ENCODE measurements at regions not wholly inside any gene's neighbourhood (a gene's known extent, or its start where the extent isn't known, plus 50 kb on each side); places are given as distances from the start of the nearest gene placed in this dataset.

GRCh38 chr21:15197696-15198095, 132.9 kb upstream of the NRIP1 start:
- ChIA-PET CTCF (ENCODE audit: low intra/inter-chr PET ratio) (no interaction called here), POLR2A (no interaction called here)
- Histone ChIP-seq H3K79me2 (ENCODE audit: control insufficient read depth, insufficient read depth, low read length) (no peaks in the 10 kb centered on the region), H3K4me2 (ENCODE audit: insufficient read depth, low read length) (no peak overlapping the region), H3K4me1 (replicated peaks in 1 of 2; ENCODE audit: control insufficient read depth in 2 of 2, insufficient read depth in 2 of 2, low read length in 2 of 2) (peaks cover 0 to 6% of the 10 kb centered on the region in 2 experiments; a peak in 1 of 5 replicates), H3K9me1 (ENCODE audit: control insufficient read depth, insufficient read depth, low read length) (no peaks in the 10 kb centered on the region), H3K27me3 (ENCODE audit: control insufficient read depth in 2 of 2, insufficient read depth in 2 of 2, low read length in 2 of 2) (no peaks in the 10 kb centered on the region), H3K9ac (ENCODE audit: insufficient read depth in 1 of 2, low read depth in 2 of 2, low read length in 2 of 2) (no peak overlapping the region), H3K9me3 (replicated peaks; ENCODE audit: control insufficient read depth, insufficient read depth, low read depth, low read length) (no peaks in the 10 kb centered on the region), H3K4me3 (no peak overlapping the region), H4K20me1 (replicated peaks; ENCODE audit: control insufficient read depth, insufficient read depth, low read length) (no peaks in the 10 kb centered on the region), H2AFZ (ENCODE audit: low read depth, low read length) (no peak overlapping the region), H3K27ac (ENCODE audit: extremely low read depth, low read depth, low read length) (no peak overlapping the region), H3K36me3 (ENCODE audit: control insufficient read depth, insufficient read depth, low read length) (no peaks in the 10 kb centered on the region)
- intact Hi-C loops (cut with micrococcal nuclease) (no loop called here), in situ Hi-C loops (cut with MboI) (no loop called here)
- no peak for ATAC-seq
- TF ChIP-seq ZNF24 (IDR thresholded peaks at IDR 0.05): no peak
- TF ChIP-seq KAT2B (IDR thresholded peaks at IDR 0.05; ENCODE audit: low read depth, low read length): no peak
- no peak for DNase-seq (ENCODE audit: extremely low read depth in 1 of 4, low spot score in 3 of 4)
- FAIRE-seq: no peak
- BruUV-seq (replicated peaks): no TSS peak
- WGBS (ENCODE audit: insufficient coverage, low coverage, missing lambda C conversion rate): 21% methylated on average over 2 of the region's 2 CpGs

- Histone ChIP-seq H3K4me3 (no peak overlapping the region), H3K4me2 (ENCODE audit: insufficient read depth, low read length) (peak overlapping the region; percentile 43; the same call in 1 of the 2 replicates), H2AFZ (ENCODE audit: low read depth, low read length) (peak overlapping the region; percentile 32; the same call in 1 of the 2 replicates), H4K20me1 (replicated peaks; ENCODE audit: control insufficient read depth, insufficient read depth, low read length) (no peaks in the 10 kb centered on the region), H3K4me1 (replicated peaks in 1 of 2; ENCODE audit: control insufficient read depth in 2 of 2, insufficient read depth in 2 of 2, low read length in 2 of 2) (peaks cover 0 to 6% of the 10 kb centered on the region in 2 experiments; a peak in 1 of 5 replicates), H3K9me3 (replicated peaks; ENCODE audit: control insufficient read depth, insufficient read depth, low read depth, low read length) (no peaks in the 10 kb centered on the region), H3K27ac (ENCODE audit: extremely low read depth, low read depth, low read length) (no peak overlapping the region), H3K27me3 (ENCODE audit: control insufficient read depth in 2 of 2, insufficient read depth in 2 of 2, low read length in 2 of 2) (no peaks in the 10 kb centered on the region), H3K9ac (ENCODE audit: insufficient read depth in 1 of 2, low read depth in 2 of 2, low read length in 2 of 2) (no peak overlapping the region), H3K36me3 (ENCODE audit: control insufficient read depth, insufficient read depth, low read length) (no peaks in the 10 kb centered on the region), H3K9me1 (ENCODE audit: control insufficient read depth, insufficient read depth, low read length) (no peaks in the 10 kb centered on the region), H3K79me2 (ENCODE audit: control insufficient read depth, insufficient read depth, low read length) (no peaks in the 10 kb centered on the region)
- ChIA-PET CTCF (ENCODE audit: low intra/inter-chr PET ratio) (no interaction called here), POLR2A (interaction anchor here (0.7 to 1.3 kb wide), 2 partner anchors 11 to 50 kb away, joined by 3 to 4 read pairs; no protein-coding TSS in a partner anchor)
- in situ Hi-C loops (cut with MboI) (no loop called here), intact Hi-C loops (cut with micrococcal nuclease) (no loop called here)
- WGBS (ENCODE audit: insufficient coverage, low coverage, missing lambda C conversion rate): 13% methylated on average over 8 of the region's 8 CpGs
- DNase-seq (ENCODE audit: extremely low read depth in 1 of 4, low spot score in 3 of 4) (peak in 1 of 4 experiments; percentile 25), ATAC-seq (peak; percentile 68), FAIRE-seq (peak; percentile 75)
- no TSS peak for BruUV-seq (replicated peaks)
- no peak for TF ChIP-seq MTA3 (IDR thresholded peaks at IDR 0.05; ENCODE audit: borderline replicate concordance)
- no peak for TF ChIP-seq CHCHD3 (CRISPR knock-in tag; IDR thresholded peaks at IDR 0.05)
- TF ChIP-seq AFF4 (CRISPR knock-in tag; IDR thresholded peaks at IDR 0.05): no peak
- TF ChIP-seq FOXK2 (conservative IDR thresholded peaks at IDR 0.05 in 1 of 2, IDR thresholded peaks at IDR 0.05 in 1 of 2; ENCODE audit: low read depth in 2 of 2): 0 out of 4 replicates have a peak, but pooled peaks of 1 of the 2 experiments have one; percentile 19
- peak; percentile 30; the same call in 1 of the 2 replicates for TF ChIP-seq CBFA2T3 (IDR thresholded peaks at IDR 0.05)
- TF ChIP-seq TARDBP (IDR thresholded peaks at IDR 0.05): no peak
- no peak for TF ChIP-seq SAFB (IDR thresholded peaks at IDR 0.05; ENCODE audit: borderline replicate concordance, low read depth, low read length)
- TF ChIP-seq GTF2B (IDR thresholded peaks at IDR 0.05; ENCODE audit: extremely low read depth, insufficient read length): no peak
- no peak for TF ChIP-seq PHTF2 (CRISPR knock-in tag; IDR thresholded peaks at IDR 0.05)
These were observed 134.9 kb upstream of the NRIP1 start for GRCh38 chr21:15199414-15200383.
